CD14-positive monocyte (primary cell): ENCODE measurements at regions not wholly inside any gene's neighbourhood (a gene's known extent, or its start where the extent isn't known, plus 50 kb on each side); places are given as distances from the start of the nearest gene placed in this dataset.

Source experiments
- DNase-seq, 3 donors: peaks; one replicate each; pipeline ENCODE4 v3.0.0-alpha.2; 2011 to 2022
- H2AFZ ChIP-seq: 2 replicates; pipeline ENCODE4 v1.6.0; 2012; ENCODE audit warnings: mild to moderate bottlenecking, low read depth, low read length, inconsistent platforms; ENCODE audit not compliant: insufficient read depth, poor library complexity, severe bottlenecking
- H3K27ac ChIP-seq, 2 donors: 1 replicate in 1 of 2; 2 replicates in 1 of 2; pipeline ENCODE4 v1.5.1; 2012 to 2013; ENCODE audit warnings: low read length in 2 of 2, control low read depth in 1 of 2, inconsistent platforms in 1 of 2, low read depth in 1 of 2, mild to moderate bottlenecking in 1 of 2
- H3K27me3 ChIP-seq, 2 donors: one replicate each; pipeline versions ENCODE4 v1.6.0 to v1.6.1; 2011 to 2013; ENCODE audit warnings: low read length in 2 of 2; ENCODE audit not compliant: control insufficient read depth in 2 of 2, insufficient read depth in 2 of 2
- H3K36me3 ChIP-seq, 2 donors: replicated peaks in 1 of 2; 1 replicate in 1 of 2; 2 replicates in 1 of 2; pipeline versions ENCODE4 v1.5.1 to v1.6.1; 2012 to 2013; ENCODE audit warnings: low read length in 2 of 2, control low read depth in 1 of 2, inconsistent platforms in 1 of 2, mild to moderate bottlenecking in 1 of 2; ENCODE audit not compliant: insufficient read depth in 2 of 2, control insufficient read depth in 1 of 2
- H3K4me1 ChIP-seq, 2 donors: 1 replicate in 1 of 2; 2 replicates in 1 of 2; pipeline versions ENCODE4 v1.5.1 to v1.6.1; 2012 to 2013; ENCODE audit warnings: low read length in 2 of 2, control low read depth in 1 of 2, inconsistent platforms in 1 of 2, mild to moderate bottlenecking in 1 of 2, moderate library complexity in 1 of 2; ENCODE audit not compliant: insufficient read depth in 2 of 2, control insufficient read depth in 1 of 2
- H3K4me2 ChIP-seq: replicated peaks from 2 replicates; pipeline ENCODE3; 2012; ENCODE audit warnings: low read length, moderate library complexity, mild to moderate bottlenecking; ENCODE audit not compliant: poor library complexity, severe bottlenecking; ENCODE audit errors: extremely low read depth
- H3K4me3 ChIP-seq, 3 experiments: fragments of 200-600 bp in 1 of 3; sonication (generic) in 1 of 3; replicated peaks in 1 of 3; 1 replicate in 2 of 3; 2 replicates in 1 of 3; pipeline ENCODE4 v1.5.1; 2011 to 2013; ENCODE audit warnings: low read length in 3 of 3, mild to moderate bottlenecking in 3 of 3, control low read depth in 2 of 3, low read depth in 2 of 3, inconsistent platforms in 1 of 3, moderate library complexity in 1 of 3
- H3K79me2 ChIP-seq: 2 replicates; pipeline ENCODE4 v1.6.0; 2012; ENCODE audit warnings: mild to moderate bottlenecking, control low read depth, inconsistent platforms, low read length, moderate library complexity; ENCODE audit not compliant: insufficient read depth
- H3K9ac ChIP-seq: 2 replicates; pipeline ENCODE4 v1.6.0; 2017; ENCODE audit warnings: low read length, mild to moderate bottlenecking; ENCODE audit not compliant: insufficient read depth, poor library complexity, severe bottlenecking
- H3K9me3 ChIP-seq, 2 donors: replicated peaks in 1 of 2; 1 replicate in 1 of 2; 2 replicates in 1 of 2; pipeline versions ENCODE4 v1.5.1 to v1.6.1; 2012 to 2013; ENCODE audit warnings: low read length in 2 of 2, control low read depth in 1 of 2; ENCODE audit not compliant: control insufficient read depth in 1 of 2, insufficient read depth in 1 of 2
- H4K20me1 ChIP-seq: 2 replicates; pipeline ENCODE4 v1.6.0; 2012; ENCODE audit warnings: mild to moderate bottlenecking, low read length, control low read depth, moderate library complexity; ENCODE audit not compliant: insufficient read depth
- H3K27ac Mint-ChIP-seq, 7 donors: one replicate each; pipeline ENCODE4 v1.8.0; 2020; ENCODE audit warnings: mild to moderate bottlenecking in 7 of 7, mixed read lengths in 7 of 7, moderate library complexity in 6 of 7, inconsistent platforms in 2 of 7
- H3K27me3 Mint-ChIP-seq, 3 donors: one replicate each; pipeline ENCODE4 v1.8.0; 2021 to 2022; ENCODE audit warnings: low read depth in 3 of 3, mild to moderate bottlenecking in 3 of 3, mixed read lengths in 3 of 3, moderate library complexity in 3 of 3, inconsistent platforms in 1 of 3
- H3K36me3 Mint-ChIP-seq, 2 donors: one replicate each; pipeline ENCODE4 v1.8.0; 2020; ENCODE audit warnings: mixed read lengths in 2 of 2, inconsistent platforms in 1 of 2, mild to moderate bottlenecking in 1 of 2
- H3K4me1 Mint-ChIP-seq: one replicate; pipeline ENCODE4 v1.8.0; 2020; ENCODE audit warnings: mild to moderate bottlenecking, mixed read lengths
- H3K4me3 Mint-ChIP-seq, 2 donors: one replicate each; pipeline ENCODE4 v1.8.0; 2020; ENCODE audit warnings: mild to moderate bottlenecking in 2 of 2, mixed read lengths in 2 of 2, moderate library complexity in 1 of 2
- H3K9me3 Mint-ChIP-seq, 7 donors: one replicate each; pipeline ENCODE4 v1.8.0; 2020 to 2022; ENCODE audit warnings: mixed read lengths in 7 of 7, mild to moderate bottlenecking in 6 of 7, moderate library complexity in 6 of 7, inconsistent platforms in 2 of 7
- WGBS: methylation state at CpG from one replicate; pipeline ENCODE4 v1.1.5; 2013; ENCODE audit warnings: missing lambda C conversion rate; ENCODE audit not compliant: insufficient coverage; 5-methylcytosine and 5-hydroxymethylcytosine counted together
- intact Hi-C, 2 donors: fragments of 100-400 bp; cut with micrococcal nuclease; formaldehyde crosslinking; loops; one replicate each; pipeline versions ENCODE4 v1.15.0 to v1.15.1; 2023
- TF ChIP-seq, protein P1 (sequence below): fragments of 200-600 bp; IDR thresholded peaks from one replicate; pipeline ENCODE4 v1.8.0; 2022; ENCODE audit warnings: antibody characterized with exemption, mild to moderate bottlenecking

DNA sequence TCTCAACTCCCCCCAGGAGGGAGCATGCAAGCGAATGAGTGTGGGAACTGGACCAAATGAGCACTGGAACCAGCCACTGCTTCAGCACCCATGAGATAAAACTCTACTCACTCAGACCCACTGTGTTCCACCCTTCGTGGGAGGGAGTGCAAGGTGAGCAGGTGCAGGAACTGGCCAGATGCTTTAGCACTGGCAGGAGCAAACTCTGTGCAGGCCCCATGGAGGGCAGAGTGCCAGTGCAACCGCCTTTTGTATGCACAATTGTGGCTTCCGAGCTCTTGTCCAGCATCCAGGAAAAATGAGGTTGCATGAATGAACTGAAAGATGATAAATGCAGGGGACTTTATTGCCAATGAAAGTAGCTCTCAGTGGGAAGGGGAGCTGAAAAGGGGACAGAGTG is 67.4 kb upstream of the CCDC112 start:
- 97% methylated on average over 4 of the region's 4 CpGs for WGBS
- Mint-ChIP-seq H3K27ac (no peak overlapping the region), H3K36me3 (no peaks in the 10 kb centered on the region), H3K4me1 (no peaks in the 10 kb centered on the region), H3K4me3 (no peak overlapping the region), H3K27me3 (peaks cover under 1 to 10% (median 7%) of the 10 kb centered on the region in 3 donors), H3K9me3 (peaks cover 0 to 9% (median 5%) of the 10 kb centered on the region in 7 donors)
- Histone ChIP-seq H3K36me3 (no peaks in the 10 kb centered on the region), H3K4me1 (no peaks in the 10 kb centered on the region), H3K79me2 (no peaks in the 10 kb centered on the region), H3K9me3 (peaks cover 0 to 3% of the 10 kb centered on the region in 2 donors), H3K27ac (no peak overlapping the region), H3K27me3 (no peaks in the 10 kb centered on the region), H3K9ac (no peak overlapping the region), H3K4me3 (no peak overlapping the region), H3K4me2 (no peak overlapping the region), H2AFZ (no peak overlapping the region), H4K20me1 (no peaks in the 10 kb centered on the region)
- TF ChIP-seq, protein P1, sequence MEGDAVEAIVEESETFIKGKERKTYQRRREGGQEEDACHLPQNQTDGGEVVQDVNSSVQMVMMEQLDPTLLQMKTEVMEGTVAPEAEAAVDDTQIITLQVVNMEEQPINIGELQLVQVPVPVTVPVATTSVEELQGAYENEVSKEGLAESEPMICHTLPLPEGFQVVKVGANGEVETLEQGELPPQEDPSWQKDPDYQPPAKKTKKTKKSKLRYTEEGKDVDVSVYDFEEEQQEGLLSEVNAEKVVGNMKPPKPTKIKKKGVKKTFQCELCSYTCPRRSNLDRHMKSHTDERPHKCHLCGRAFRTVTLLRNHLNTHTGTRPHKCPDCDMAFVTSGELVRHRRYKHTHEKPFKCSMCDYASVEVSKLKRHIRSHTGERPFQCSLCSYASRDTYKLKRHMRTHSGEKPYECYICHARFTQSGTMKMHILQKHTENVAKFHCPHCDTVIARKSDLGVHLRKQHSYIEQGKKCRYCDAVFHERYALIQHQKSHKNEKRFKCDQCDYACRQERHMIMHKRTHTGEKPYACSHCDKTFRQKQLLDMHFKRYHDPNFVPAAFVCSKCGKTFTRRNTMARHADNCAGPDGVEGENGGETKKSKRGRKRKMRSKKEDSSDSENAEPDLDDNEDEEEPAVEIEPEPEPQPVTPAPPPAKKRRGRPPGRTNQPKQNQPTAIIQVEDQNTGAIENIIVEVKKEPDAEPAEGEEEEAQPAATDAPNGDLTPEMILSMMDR = no peak
- intact Hi-C loops = no loop called here
- no peak for DNase-seq

- Histone ChIP-seq H3K4me1 (no peaks in the 10 kb centered on the region), H3K9ac (no peak overlapping the region), H3K27me3 (no peaks in the 10 kb centered on the region), H3K9me3 (no peaks in the 10 kb centered on the region), H3K36me3 (no peaks in the 10 kb centered on the region), H3K4me3 (no peak overlapping the region), H3K4me2 (no peak overlapping the region), H2AFZ (no peak overlapping the region), H4K20me1 (no peaks in the 10 kb centered on the region), H3K79me2 (no peaks in the 10 kb centered on the region), H3K27ac (no peak overlapping the region)
- Mint-ChIP-seq H3K4me3 (no peak overlapping the region), H3K27me3 (peaks cover 4 to 10% (median 8%) of the 10 kb centered on the region in 3 donors), H3K27ac (no peak overlapping the region), H3K9me3 (peaks cover 0 to 12% (median 5%) of the 10 kb centered on the region in 7 donors), H3K36me3 (no peaks in the 10 kb centered on the region), H3K4me1 (no peaks in the 10 kb centered on the region)
- no peak for DNase-seq
- TF ChIP-seq, protein P1 = no peak
- intact Hi-C loops = no loop called here
- WGBS = 100% methylated on average over 2 of the region's 5 CpGs
Measured at GRCh38 chr5:115360046-115360685, 63.7 kb upstream of the CCDC112 start.
